ENCODE measurements at regions not wholly inside any gene's neighbourhood (a gene's known extent, or its start where the extent isn't known, plus 50 kb on each side); places are given as distances from the start of the nearest gene placed in this dataset.

DNA sequence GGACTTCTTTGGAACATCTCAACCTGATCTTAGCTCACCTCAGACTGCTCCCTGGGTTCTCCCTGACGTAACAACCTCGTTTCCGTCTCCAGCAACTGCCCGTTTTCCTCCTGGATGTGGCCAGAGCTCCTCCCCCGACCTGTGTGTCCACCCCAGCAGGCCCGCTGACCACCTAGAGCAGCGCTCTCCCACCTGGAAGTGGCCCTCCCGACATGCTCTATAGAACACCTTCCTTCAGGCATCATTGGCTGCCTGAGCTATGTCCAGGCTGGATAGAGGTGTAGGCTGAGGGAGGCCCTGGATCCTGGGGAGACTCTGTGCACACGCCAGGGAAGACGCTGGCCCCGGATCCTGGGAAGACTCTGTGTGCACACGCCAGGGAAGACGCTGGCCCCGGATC lies 81.3 kb downstream of the TEX29 start:
- CTCF ChIA-PET: interaction anchor here (0.6 kb wide), 1 partner anchor 28 kb away, joined by 3 read pairs; no protein-coding TSS in a partner anchor
- intact Hi-C loops (cut with micrococcal nuclease): no loop called here

GRCh38 chr13:111402441-111402840 lies 82.0 kb downstream of the TEX29 start:
- Mint-ChIP-seq H3K4me1 (ENCODE audit: low read depth) (peaks cover 2% of the 10 kb centered on the region), H3K27me3 (no peaks in the 10 kb centered on the region), H3K27ac (no peak overlapping the region), H3K9me3 (no peaks in the 10 kb centered on the region), H3K36me3 (ENCODE audit: low read depth) (no peaks in the 10 kb centered on the region), H3K4me3 (no peak overlapping the region)
- TF ChIP-seq CTCF (IDR thresholded peaks at IDR 0.05): no peak
- POLR2A ChIA-PET: no interaction called here
- CTCF ChIA-PET: no interaction called here
- intact Hi-C loops (cut with micrococcal nuclease): no loop called here
- ATAC-seq: no peak
- no peak for DNase-seq

More for the DNA sequence above, 81.3 kb downstream of the TEX29 start:
- no peaks in the 10 kb centered on the region for H3K9me3 Mint-ChIP-seq
- no peaks in the 10 kb centered on the region for H3K27me3 Mint-ChIP-seq
- DNase-seq: no peak
- POLR2A ChIA-PET: no interaction called here
- TF ChIP-seq CTCF (IDR thresholded peaks at IDR 0.05): no peak
- H3K4me3 Mint-ChIP-seq: no peak overlapping the region
- ATAC-seq: no peak
- H3K4me1 Mint-ChIP-seq (ENCODE audit: low read depth): peaks cover 2% of the 10 kb centered on the region
- H3K27ac Mint-ChIP-seq: no peak overlapping the region
- no peaks in the 10 kb centered on the region for H3K36me3 Mint-ChIP-seq (ENCODE audit: low read depth)

GRCh38 chr13:111403266-111403665 lies 82.8 kb downstream of the TEX29 start:
- POLR2A ChIA-PET: interaction anchor here (1.4 kb wide), 1 partner anchor 336 kb away, joined by 3 read pairs; no protein-coding TSS in a partner anchor
- DNase-seq (no peak), ATAC-seq (no peak)
- no peaks in the 10 kb centered on the region for H3K9me3 Mint-ChIP-seq
- no peaks in the 10 kb centered on the region for H3K36me3 Mint-ChIP-seq (ENCODE audit: low read depth)
- peaks cover 2% of the 10 kb centered on the region for H3K4me1 Mint-ChIP-seq (ENCODE audit: low read depth)
- H3K27ac Mint-ChIP-seq: no peak overlapping the region
- H3K27me3 Mint-ChIP-seq: no peaks in the 10 kb centered on the region
- intact Hi-C loops (cut with micrococcal nuclease): no loop called here
- CTCF ChIA-PET: interaction anchor here (1.0 to 1.8 kb wide), 2 partner anchors 26 to 335 kb away, joined by 3 to 7 read pairs; no protein-coding TSS in a partner anchor
- no peak overlapping the region for H3K4me3 Mint-ChIP-seq
- TF ChIP-seq CTCF (IDR thresholded peaks at IDR 0.05): no peak

- Mint-ChIP-seq H3K9me3 (no peaks in the 10 kb centered on the region), H3K4me3 (no peak overlapping the region), H3K27ac (no peak overlapping the region), H3K4me1 (ENCODE audit: low read depth) (peaks cover 2% of the 10 kb centered on the region), H3K27me3 (peaks cover 1% of the 10 kb centered on the region), H3K36me3 (ENCODE audit: low read depth) (no peaks in the 10 kb centered on the region)
- intact Hi-C loops (cut with micrococcal nuclease): no loop called here
- ChIA-PET POLR2A (interaction anchor here (1.4 kb wide), 1 partner anchor 337 kb away, joined by 3 read pairs; no protein-coding TSS in a partner anchor), CTCF (interaction anchor here (1.0 to 1.8 kb wide), 2 partner anchors 16 to 24 kb away, joined by 3 to 7 read pairs; no protein-coding TSS in a partner anchor)
- no peak for ATAC-seq
- no peak for DNase-seq
- TF ChIP-seq CTCF (IDR thresholded peaks at IDR 0.05): no peak
Measured at GRCh38 chr13:111404746-111405145, 84.3 kb downstream of the TEX29 start.

DNA sequence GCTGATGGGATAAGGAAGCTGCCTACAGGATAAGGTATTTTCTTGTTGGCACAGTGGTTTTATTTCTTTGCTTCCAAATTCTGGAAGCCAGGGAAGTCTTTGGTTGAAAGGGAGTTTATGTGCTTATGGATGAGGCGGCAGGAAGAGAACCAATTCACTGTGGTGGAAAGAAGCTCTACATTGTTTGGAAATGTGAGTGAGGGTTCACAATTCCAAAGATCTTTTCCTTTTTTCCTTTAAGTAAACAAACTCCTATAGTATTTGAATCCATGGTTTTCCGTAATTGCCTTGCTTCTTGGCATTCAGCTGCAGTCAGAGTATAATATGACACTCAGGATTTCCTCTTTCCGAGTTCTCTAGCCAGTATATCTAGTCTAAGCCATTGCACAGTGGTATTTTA lies 86.2 kb downstream of the TEX29 start:
- intact Hi-C loops (cut with micrococcal nuclease): no loop called here
- no peak for DNase-seq
- H3K4me3 Mint-ChIP-seq: no peak overlapping the region
- no peaks in the 10 kb centered on the region for H3K4me1 Mint-ChIP-seq (ENCODE audit: low read depth)
- no peak for ATAC-seq
- no peaks in the 10 kb centered on the region for H3K9me3 Mint-ChIP-seq
- H3K36me3 Mint-ChIP-seq (ENCODE audit: low read depth): no peaks in the 10 kb centered on the region
- TF ChIP-seq CTCF (IDR thresholded peaks at IDR 0.05): no peak
- POLR2A ChIA-PET: no interaction called here
- peaks cover 3% of the 10 kb centered on the region for H3K27me3 Mint-ChIP-seq
- CTCF ChIA-PET: interaction anchor here (0.8 to 1.8 kb wide), 3 partner anchors 20 to 339 kb away, joined by 3 to 9 read pairs (median 3); no protein-coding TSS in a partner anchor
- H3K27ac Mint-ChIP-seq: no peak overlapping the region
